ENCODE measurements at regions not wholly inside any gene's neighbourhood (a gene's known extent, or its start where the extent isn't known, plus 50 kb on each side); places are given as distances from the start of the nearest gene placed in this dataset.

- no peaks in the 10 kb centered on the region for H3K9me3 ChIP-seq (ENCODE audit: low read depth, low read length, poor library complexity, severe bottlenecking)
- ChIA-PET POLR2A (ENCODE audit: low non-redundant PET) (no interaction called here), CTCF (no interaction called here)
- H3K4me3 ChIP-seq (ENCODE audit: low read depth, low read length, poor library complexity, severe bottlenecking), result no peak overlapping the region
- intact Hi-C loops (cut with micrococcal nuclease; ENCODE audit: unreplicated experiment), result no loop called here
- no TSS peak for BruUV-seq (replicated peaks)
- no peaks in the 10 kb centered on the region for H3K36me3 ChIP-seq (ENCODE audit: insufficient read depth, low read length, poor library complexity, severe bottlenecking)
- peaks cover 29% of the 10 kb centered on the region for H3K4me1 ChIP-seq (ENCODE audit: insufficient read depth, low read length, poor library complexity, severe bottlenecking)
- no peak for TF ChIP-seq EZH2 (IDR thresholded peaks at IDR 0.05; ENCODE audit: borderline replicate concordance, low read depth, low read length, poor library complexity, severe bottlenecking)
- TF ChIP-seq CTCF (conservative IDR thresholded peaks at IDR 0.05; ENCODE audit: low read depth, low read length), result no peak
- H3K27me3 ChIP-seq (replicated peaks; ENCODE audit: insufficient read depth, low read depth, low read length, poor library complexity), result no peaks in the 10 kb centered on the region
- peak; percentile 37 for DNase-seq (ENCODE audit: low spot score)
- no peak overlapping the region for H3K27ac ChIP-seq (ENCODE audit: low read depth, low read length, poor library complexity, severe bottlenecking)
Measured at GRCh38 chr12:76697849-76698248, 66.1 kb upstream of the ZDHHC17 start.

GRCh38 chr12:76698316-76698715, 65.6 kb upstream of the ZDHHC17 start:
- ChIA-PET CTCF (no interaction called here), POLR2A (ENCODE audit: low non-redundant PET) (no interaction called here)
- intact Hi-C loops (cut with micrococcal nuclease; ENCODE audit: unreplicated experiment), result no loop called here
- H3K4me3 ChIP-seq (ENCODE audit: low read depth, low read length, poor library complexity, severe bottlenecking), result no peak overlapping the region
- TF ChIP-seq EZH2 (IDR thresholded peaks at IDR 0.05; ENCODE audit: borderline replicate concordance, low read depth, low read length, poor library complexity, severe bottlenecking) (no peak), CTCF (conservative IDR thresholded peaks at IDR 0.05; ENCODE audit: low read depth, low read length) (no peak)
- no peaks in the 10 kb centered on the region for H3K36me3 ChIP-seq (ENCODE audit: insufficient read depth, low read length, poor library complexity, severe bottlenecking)
- no peak overlapping the region for H3K27ac ChIP-seq (ENCODE audit: low read depth, low read length, poor library complexity, severe bottlenecking)
- no peak for DNase-seq (ENCODE audit: low spot score)
- peaks cover 25% of the 10 kb centered on the region for H3K4me1 ChIP-seq (ENCODE audit: insufficient read depth, low read length, poor library complexity, severe bottlenecking)
- H3K27me3 ChIP-seq (replicated peaks; ENCODE audit: insufficient read depth, low read depth, low read length, poor library complexity), result no peaks in the 10 kb centered on the region
- BruUV-seq (replicated peaks), result no TSS peak
- no peaks in the 10 kb centered on the region for H3K9me3 ChIP-seq (ENCODE audit: low read depth, low read length, poor library complexity, severe bottlenecking)

GRCh38 chr12:76698966-76699365, 64.9 kb upstream of the ZDHHC17 start:
- Histone ChIP-seq H3K4me3 (ENCODE audit: low read depth, low read length, poor library complexity, severe bottlenecking) (no peak overlapping the region), H3K27me3 (replicated peaks; ENCODE audit: insufficient read depth, low read depth, low read length, poor library complexity) (no peaks in the 10 kb centered on the region), H3K27ac (ENCODE audit: low read depth, low read length, poor library complexity, severe bottlenecking) (no peak overlapping the region), H3K36me3 (ENCODE audit: insufficient read depth, low read length, poor library complexity, severe bottlenecking) (no peaks in the 10 kb centered on the region), H3K4me1 (ENCODE audit: insufficient read depth, low read length, poor library complexity, severe bottlenecking) (peaks cover 22% of the 10 kb centered on the region), H3K9me3 (ENCODE audit: low read depth, low read length, poor library complexity, severe bottlenecking) (no peaks in the 10 kb centered on the region)
- no peak for DNase-seq (ENCODE audit: low spot score)
- intact Hi-C loops (cut with micrococcal nuclease; ENCODE audit: unreplicated experiment), result no loop called here
- ChIA-PET CTCF (no interaction called here), POLR2A (ENCODE audit: low non-redundant PET) (no interaction called here)
- no peak for TF ChIP-seq EZH2 (IDR thresholded peaks at IDR 0.05; ENCODE audit: borderline replicate concordance, low read depth, low read length, poor library complexity, severe bottlenecking)
- TF ChIP-seq CTCF (conservative IDR thresholded peaks at IDR 0.05; ENCODE audit: low read depth, low read length), result no peak
- BruUV-seq (replicated peaks), result no TSS peak

All from A673 (cell line).